AG08395 (cell line): ENCODE measurements at regions not wholly inside any gene's neighbourhood (a gene's known extent, or its start where the extent isn't known, plus 50 kb on each side); places are given as distances from the start of the nearest gene placed in this dataset.
"Not testable (repeated sequence)": the region's sequence is repeated elsewhere in the genome, so short reads cannot be mapped to it uniquely, and the experiment has no call there.

Experiments used
- DNase-seq: peaks from one replicate; pipeline ENCODE4 v3.0.0; 2012; ENCODE audit warnings: mixed read lengths, low spot score

GRCh38 chr18:56316727-56317126 lies 321.7 kb downstream of the TXNL1 start:
- no peak for DNase-seq

DNA sequence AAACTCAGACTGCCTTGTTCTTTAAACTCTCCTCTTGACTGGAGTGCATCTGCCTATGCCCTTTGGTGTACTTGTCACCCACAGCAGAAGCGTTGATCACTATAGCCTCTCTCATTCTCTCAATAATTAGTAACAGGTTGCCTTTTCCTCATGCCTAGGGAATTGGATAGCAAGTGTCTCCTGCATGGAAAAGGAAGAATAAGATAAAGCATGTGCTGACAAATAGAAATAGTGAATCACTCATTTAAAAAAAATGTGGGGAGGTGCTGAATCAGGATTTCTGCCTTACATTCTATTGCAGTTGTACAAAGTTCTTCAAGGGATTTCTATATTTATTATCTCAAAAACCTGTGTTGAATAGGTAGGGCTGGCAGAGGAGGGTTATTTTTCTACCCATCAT lies 323.0 kb downstream of the TXNL1 start:
- peak; percentile 62 for DNase-seq

DNA sequence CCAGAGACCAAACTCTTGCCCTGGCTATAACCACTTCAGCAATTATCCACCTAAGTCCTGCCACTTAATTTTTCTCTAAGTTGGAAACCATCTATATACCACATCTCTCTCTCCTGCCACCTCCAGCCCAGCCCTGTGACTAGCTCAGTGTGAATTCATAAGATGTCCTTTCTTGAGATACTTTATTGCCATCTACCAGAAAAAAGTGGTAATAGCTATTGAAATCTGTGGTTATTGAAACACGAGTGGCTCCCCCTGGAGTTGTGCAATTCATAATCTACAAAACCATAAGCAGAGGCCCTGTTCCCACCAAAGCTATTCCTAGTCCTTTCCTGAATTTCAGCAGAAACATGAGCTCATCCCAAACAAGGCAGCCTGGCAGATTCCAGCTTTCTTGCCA lies 324.0 kb downstream of the TXNL1 start:
- no peak for DNase-seq

DNA sequence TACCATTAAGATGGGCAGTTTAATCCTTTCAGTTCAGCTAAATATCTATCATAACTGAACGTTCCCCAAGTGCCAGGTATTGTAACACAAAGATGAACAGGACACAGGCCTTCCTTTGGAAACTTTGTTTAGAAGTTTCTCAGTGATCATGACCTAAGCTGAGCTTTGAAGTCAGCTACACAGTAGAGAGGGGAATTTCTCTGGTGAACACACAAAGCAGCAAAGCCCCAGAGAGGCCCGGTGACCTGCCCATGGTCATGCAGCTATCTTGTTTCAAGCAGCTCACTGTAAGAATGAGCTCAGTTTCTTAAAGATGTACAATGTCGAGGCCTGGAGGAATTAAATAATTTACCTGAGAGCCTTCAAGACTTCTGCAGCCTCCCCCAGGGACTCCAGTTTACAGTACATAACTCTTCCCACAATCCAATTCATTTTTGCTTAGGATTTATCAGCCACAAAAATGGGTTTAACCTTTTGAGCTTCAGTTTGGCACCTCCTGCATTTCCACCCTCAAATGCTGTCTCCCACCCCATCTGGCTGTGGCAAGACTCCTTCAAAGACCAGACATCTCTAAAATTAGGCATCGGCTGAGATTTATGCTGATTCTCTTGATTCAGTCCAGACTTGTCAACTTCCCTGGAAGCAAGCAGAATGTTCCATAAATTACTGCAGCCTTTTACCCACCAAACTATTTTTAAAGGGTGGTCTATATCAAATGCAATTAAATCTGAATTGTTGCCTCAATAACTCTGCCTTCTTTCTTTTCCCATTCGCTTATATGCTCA lies 325.6 kb downstream of the TXNL1 start:
- DNase-seq, result no peak

GRCh38 chr18:56309104-56309503 lies 329.3 kb downstream of the TXNL1 start:
- no peak for DNase-seq

GRCh38 chr18:56307354-56308170 lies 330.8 kb downstream of the TXNL1 start:
- DNase-seq, result no peak

- DNase-seq, result no peak
Measured at GRCh38 chr18:56306797-56307196, 331.6 kb downstream of the TXNL1 start.

GRCh38 chr18:56305583-56305982 lies 332.8 kb downstream of the TXNL1 start:
- peak; percentile 27 for DNase-seq

DNA sequence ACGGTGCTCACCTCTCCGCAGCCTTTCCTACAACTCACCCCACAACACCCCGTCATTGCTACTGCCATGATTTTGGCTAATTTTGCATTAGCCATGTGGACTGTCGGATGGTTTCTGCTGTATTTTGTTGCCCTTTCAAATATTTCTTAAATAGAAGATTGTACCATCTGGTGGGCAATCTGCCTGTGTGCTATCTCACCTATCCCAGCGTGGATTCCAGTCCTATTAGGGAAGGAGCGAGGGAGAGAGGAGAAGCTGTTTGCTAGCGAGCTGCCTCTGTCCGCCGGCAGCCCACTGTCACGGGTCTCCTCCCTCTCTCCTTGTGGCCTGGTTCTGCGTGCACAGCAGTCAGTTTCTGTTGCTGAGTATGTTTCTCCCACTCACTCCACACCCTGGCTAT lies 336.2 kb downstream of the TXNL1 start:
- no peak for DNase-seq

GRCh38 chr18:56299740-56300139 lies 338.7 kb downstream of the TXNL1 start:
- no peak for DNase-seq

- DNase-seq, result peak; percentile 15
Measured at GRCh38 chr18:56298935-56299334, 339.5 kb downstream of the TXNL1 start.

DNA sequence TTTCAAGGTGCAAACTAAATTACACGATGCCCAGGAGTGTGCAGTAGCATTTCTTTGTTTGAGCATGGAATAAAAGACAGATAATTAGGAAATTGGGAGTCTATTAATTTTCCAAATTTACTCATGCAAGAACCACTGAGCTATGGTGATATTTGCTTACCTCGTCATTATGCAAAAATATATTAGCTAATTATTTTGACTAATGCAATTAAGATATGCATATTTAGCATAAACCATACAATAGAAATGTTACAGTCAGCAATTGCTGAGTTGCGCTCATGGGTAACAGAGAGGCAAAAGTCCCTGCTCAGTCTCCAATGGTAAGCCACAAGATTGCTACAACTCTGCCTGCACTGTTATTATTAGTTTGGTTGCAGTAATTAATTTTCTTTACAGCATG lies 342.0 kb downstream of the TXNL1 start:
- DNase-seq, result no peak

- no peak for DNase-seq
Measured at GRCh38 chr18:56294484-56295183, 343.8 kb downstream of the TXNL1 start.

GRCh38 chr18:56291294-56291693 lies 347.1 kb downstream of the TXNL1 start:
- no peak for DNase-seq

GRCh38 chr18:56289381-56289780 lies 349.0 kb downstream of the TXNL1 start:
- no peak for DNase-seq

DNA sequence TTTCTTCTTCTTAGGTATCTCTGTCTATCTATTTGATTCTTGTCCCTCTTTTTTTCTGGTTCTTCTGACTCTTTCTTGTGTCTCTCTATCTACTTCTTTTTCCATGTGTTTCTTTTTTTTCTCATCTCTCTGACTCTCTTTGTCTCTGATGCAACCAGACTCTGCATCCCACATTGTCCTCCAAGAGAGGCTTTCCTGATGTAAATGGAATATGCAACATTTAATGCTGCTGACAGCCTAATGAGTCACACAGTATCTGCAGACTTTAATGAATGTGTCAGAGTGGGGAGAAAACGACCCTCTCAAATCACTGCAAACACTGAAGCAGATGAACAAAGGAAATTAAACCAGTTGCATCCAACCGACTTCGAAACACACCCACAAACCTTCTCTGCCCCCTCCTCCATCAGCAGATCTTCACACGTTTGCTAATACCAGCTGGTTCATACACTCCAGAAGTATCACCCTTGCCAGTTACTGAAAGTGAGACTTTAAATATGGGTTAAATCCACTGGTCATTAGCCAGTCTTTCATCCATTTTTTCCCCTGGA lies 351.5 kb downstream of the TXNL1 start:
- DNase-seq, result peak; percentile 45

GRCh38 chr18:56285387-56286065 lies 352.9 kb downstream of the TXNL1 start:
- DNase-seq, result peak; percentile 25

GRCh38 chr18:56284319-56284718 lies 354.1 kb downstream of the TXNL1 start:
- DNase-seq, result peak; percentile 11

- no peak for DNase-seq
Measured at GRCh38 chr18:56283316-56283715, 355.1 kb downstream of the TXNL1 start.

DNA sequence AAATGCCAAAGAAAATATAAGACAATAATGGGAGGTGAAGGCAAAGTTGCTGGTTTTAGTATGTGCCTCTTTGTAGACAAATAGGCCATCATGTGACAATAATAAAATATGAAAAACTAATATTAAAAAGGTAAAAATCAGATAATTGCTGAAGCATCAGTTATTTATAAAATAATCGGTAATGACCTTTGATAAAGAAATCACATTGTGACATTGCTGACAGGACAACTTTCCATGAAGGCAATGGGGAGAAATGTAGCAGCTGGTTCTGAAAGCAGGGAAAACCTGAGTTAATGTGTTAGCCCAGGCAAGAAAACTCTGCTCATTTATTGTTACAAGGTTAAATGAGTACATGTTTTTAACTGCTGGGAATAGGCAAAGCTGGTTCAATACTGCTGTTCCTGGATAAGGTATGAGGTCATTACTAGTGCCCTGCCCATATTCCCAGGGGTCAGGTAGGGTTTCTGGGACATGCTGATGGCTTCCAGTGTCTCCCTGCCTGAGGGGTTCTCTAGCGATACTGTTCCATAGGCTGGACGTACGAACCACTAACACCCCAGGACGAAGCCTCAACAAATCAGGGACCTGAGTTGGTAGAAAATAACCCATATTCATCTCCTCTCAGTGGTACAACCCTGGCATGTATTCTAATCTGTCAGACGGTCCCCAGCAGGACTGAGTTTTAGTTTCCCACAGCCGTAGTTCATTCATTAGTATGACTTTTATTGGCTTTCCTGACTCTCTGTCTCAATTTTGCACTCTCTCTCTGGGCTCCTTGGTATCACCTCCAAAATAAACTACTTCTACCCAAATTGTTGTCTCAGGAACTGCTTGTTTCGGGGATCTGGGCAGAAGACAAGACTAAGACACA lies 355.9 kb downstream of the TXNL1 start:
- DNase-seq, result no peak

DNA sequence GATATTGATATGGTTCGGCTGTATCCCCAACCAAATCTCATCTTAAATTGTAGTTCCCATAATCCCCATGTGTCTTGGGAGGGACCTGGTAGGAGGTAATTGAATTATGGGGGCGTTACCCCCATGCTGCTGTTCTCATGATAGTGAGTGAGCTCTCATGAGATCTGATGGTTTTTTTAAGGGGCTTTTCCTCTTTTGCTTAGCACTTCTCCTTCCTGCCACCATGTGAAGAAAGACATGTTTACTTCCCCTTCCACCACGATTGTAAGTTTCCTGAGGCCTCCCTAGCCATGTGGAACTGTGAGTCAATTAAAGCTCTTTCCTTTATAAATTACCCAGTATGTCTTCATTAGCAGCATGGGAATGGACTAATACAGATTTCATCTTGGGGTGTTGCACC lies 358.6 kb downstream of the TXNL1 start:
- DNase-seq, result not testable (repeated sequence)
